ENCODE measurements at regions not wholly inside any gene's neighbourhood (a gene's known extent, or its start where the extent isn't known, plus 50 kb on each side); places are given as distances from the start of the nearest gene placed in this dataset.

GRCh38 chr1:229945795-229946194, 121.2 kb upstream of the GALNT2 start:
- no peak for TF ChIP-seq CTCF (IDR thresholded peaks at IDR 0.05; ENCODE audit: low read depth, low read length)
- DNase-seq (ENCODE audit: extremely low read depth, low read depth) = no peak

- no peak for DNase-seq (ENCODE audit: extremely low read depth, low read depth)
- no peak for TF ChIP-seq CTCF (IDR thresholded peaks at IDR 0.05; ENCODE audit: low read depth, low read length)
These were observed 119.1 kb upstream of the GALNT2 start for GRCh38 chr1:229947968-229948367.

GRCh38 chr1:229948438-229948837, 118.6 kb upstream of the GALNT2 start:
- no peak for TF ChIP-seq CTCF (IDR thresholded peaks at IDR 0.05; ENCODE audit: low read depth, low read length)
- DNase-seq (ENCODE audit: extremely low read depth, low read depth) = no peak

GRCh38 chr1:229949500-229949899, 117.5 kb upstream of the GALNT2 start:
- no peak for TF ChIP-seq CTCF (IDR thresholded peaks at IDR 0.05; ENCODE audit: low read depth, low read length)
- DNase-seq (ENCODE audit: extremely low read depth, low read depth) = no peak

GRCh38 chr1:229950020-229950419, 117.0 kb upstream of the GALNT2 start:
- TF ChIP-seq CTCF (IDR thresholded peaks at IDR 0.05; ENCODE audit: low read depth, low read length) = no peak
- no peak for DNase-seq (ENCODE audit: extremely low read depth, low read depth)

GRCh38 chr1:229950908-229951307, 116.1 kb upstream of the GALNT2 start:
- no peak for DNase-seq (ENCODE audit: extremely low read depth, low read depth)
- TF ChIP-seq CTCF (IDR thresholded peaks at IDR 0.05; ENCODE audit: low read depth, low read length) = no peak

GRCh38 chr1:229951856-229952534, 115.0 kb upstream of the GALNT2 start:
- DNase-seq (ENCODE audit: extremely low read depth, low read depth) = no peak

More at GRCh38 chr1:229951856-229952534, 115.0 kb upstream of the GALNT2 start:
- no peak for TF ChIP-seq CTCF (IDR thresholded peaks at IDR 0.05; ENCODE audit: low read depth, low read length)
